ENCODE measurements at regions not wholly inside any gene's neighbourhood (a gene's known extent, or its start where the extent isn't known, plus 50 kb on each side); places are given as distances from the start of the nearest gene placed in this dataset.

DNA sequence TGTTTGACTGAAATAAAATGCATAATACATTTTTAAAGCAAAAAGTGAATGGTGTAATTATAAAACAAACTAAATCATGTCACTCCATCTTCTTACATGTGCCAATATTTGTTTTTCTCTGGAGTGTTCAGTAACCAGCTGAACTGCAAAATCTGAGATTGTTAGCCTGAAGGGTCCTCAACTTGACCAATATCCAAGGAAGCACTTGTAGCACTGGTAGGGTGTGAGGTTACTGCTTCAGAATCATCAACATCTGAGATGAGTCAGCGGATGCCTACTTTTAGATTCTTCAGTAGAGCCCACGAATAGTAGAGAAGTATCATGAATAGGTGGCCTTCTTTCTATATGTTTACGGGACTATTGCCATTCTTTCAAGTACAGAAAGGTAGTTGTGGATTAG is 226.7 kb downstream of the TLE4 start:
- TF ChIP-seq, protein P1, sequence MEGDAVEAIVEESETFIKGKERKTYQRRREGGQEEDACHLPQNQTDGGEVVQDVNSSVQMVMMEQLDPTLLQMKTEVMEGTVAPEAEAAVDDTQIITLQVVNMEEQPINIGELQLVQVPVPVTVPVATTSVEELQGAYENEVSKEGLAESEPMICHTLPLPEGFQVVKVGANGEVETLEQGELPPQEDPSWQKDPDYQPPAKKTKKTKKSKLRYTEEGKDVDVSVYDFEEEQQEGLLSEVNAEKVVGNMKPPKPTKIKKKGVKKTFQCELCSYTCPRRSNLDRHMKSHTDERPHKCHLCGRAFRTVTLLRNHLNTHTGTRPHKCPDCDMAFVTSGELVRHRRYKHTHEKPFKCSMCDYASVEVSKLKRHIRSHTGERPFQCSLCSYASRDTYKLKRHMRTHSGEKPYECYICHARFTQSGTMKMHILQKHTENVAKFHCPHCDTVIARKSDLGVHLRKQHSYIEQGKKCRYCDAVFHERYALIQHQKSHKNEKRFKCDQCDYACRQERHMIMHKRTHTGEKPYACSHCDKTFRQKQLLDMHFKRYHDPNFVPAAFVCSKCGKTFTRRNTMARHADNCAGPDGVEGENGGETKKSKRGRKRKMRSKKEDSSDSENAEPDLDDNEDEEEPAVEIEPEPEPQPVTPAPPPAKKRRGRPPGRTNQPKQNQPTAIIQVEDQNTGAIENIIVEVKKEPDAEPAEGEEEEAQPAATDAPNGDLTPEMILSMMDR (IDR thresholded peaks at IDR 0.05; ENCODE audit: insufficient read depth, low read length, poor library complexity, severe bottlenecking), result no peak
- TF ChIP-seq EZH2phosphoT487 (conservative IDR thresholded peaks at IDR 0.05; ENCODE audit: low read length), result no peak
